ENCODE measurements at regions not wholly inside any gene's neighbourhood (a gene's known extent, or its start where the extent isn't known, plus 50 kb on each side); places are given as distances from the start of the nearest gene placed in this dataset.
A peak's percentile ranks its signal among the peaks of the same experiment; 100 is the strongest.

DNA sequence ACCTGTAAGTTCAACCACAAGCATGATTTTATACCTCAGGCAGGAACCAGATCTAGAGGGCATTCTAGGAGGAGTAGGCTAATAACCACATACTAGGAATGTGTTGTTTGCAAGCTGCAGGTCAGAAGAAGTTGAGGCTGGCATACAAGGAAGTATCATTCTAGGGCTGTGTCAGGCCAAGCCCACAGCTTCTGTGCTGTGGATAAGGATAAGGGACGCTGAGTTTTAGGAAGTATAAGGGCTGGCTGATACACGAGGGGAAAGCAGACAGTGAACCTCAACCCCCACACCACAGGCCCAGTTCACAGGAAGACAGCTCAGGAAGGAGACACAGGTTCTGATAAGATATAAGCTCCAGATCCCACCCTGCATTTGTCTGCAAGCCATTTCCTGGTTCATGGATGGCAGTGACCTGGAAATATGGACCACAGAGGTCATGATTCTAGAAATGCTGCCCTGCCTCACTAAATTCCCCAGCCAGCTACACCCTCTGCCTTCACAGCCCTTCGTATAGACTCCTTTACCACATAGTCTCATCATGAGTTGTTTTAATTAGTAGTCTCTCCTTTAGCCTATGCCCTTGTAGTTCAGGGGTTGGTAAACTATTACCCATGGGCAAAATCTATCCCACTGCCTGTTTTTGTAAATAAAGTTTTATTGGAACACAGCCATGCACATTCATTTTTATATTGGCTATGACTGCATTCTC lies 260.7 kb downstream of the OPA1 start:
- no peaks in the 10 kb centered on the region for H3K27me3 Mint-ChIP-seq
- H3K36me3 Mint-ChIP-seq = no peaks in the 10 kb centered on the region
- ATAC-seq (no peak), DNase-seq (no peak)
- POLR2A ChIA-PET = no interaction called here
- H3K27ac Mint-ChIP-seq = no peak overlapping the region
- no peak overlapping the region for H3K4me3 Mint-ChIP-seq
- H3K9me3 Mint-ChIP-seq = peaks cover 0 to 4% (median 0%) of the 10 kb centered on the region in 9 donors
- H3K4me1 Mint-ChIP-seq = no peaks in the 10 kb centered on the region

DNA sequence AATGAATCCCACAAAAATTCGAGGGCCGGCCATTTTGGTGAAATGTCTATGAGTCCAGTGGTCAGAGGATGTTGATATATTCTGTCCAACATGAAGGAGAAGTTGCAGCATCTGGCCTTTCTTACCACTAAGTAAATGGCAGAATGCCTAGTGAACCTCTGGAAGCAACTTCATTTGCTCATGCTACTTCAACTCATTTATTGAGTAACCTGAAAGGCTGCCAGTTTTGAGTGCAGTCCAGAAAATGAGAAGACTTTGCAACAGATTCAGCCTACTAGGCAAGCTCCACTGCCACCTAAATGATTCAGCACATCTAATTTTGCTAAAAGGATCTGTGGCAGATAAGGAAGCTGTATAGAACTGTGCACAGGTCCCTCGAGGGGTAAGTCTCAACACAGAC lies 265.0 kb downstream of the OPA1 start:
- Mint-ChIP-seq H3K9me3 (no peaks in the 10 kb centered on the region), H3K4me3 (no peak overlapping the region), H3K27me3 (peaks cover 0 to 3% (median 0%) of the 10 kb centered on the region in 5 donors), H3K36me3 (no peaks in the 10 kb centered on the region), H3K4me1 (no peaks in the 10 kb centered on the region), H3K27ac (no peak overlapping the region)
- ATAC-seq (no peak), DNase-seq (no peak)
- POLR2A ChIA-PET = no interaction called here

DNA sequence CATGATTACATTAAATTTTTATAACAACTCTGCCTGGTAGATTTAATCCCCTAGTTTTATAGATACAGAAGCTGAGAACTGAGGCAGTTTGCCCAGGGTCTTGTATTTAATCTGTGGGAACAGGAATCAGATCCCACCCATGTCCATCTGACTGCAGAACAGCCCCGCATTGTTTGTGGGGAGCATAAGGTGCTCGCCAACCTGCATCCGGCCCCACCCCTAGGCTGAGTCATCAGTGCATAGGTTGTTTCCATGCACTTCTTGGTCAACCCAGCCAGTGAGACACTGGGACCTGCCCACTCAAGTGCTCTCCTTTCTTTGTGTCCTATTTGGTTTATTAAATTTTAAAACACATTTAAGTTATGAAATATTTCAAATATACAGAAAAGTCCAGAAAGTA lies 266.2 kb downstream of the OPA1 start:
- no peak for ATAC-seq
- no peak overlapping the region for H3K27ac Mint-ChIP-seq

DNA sequence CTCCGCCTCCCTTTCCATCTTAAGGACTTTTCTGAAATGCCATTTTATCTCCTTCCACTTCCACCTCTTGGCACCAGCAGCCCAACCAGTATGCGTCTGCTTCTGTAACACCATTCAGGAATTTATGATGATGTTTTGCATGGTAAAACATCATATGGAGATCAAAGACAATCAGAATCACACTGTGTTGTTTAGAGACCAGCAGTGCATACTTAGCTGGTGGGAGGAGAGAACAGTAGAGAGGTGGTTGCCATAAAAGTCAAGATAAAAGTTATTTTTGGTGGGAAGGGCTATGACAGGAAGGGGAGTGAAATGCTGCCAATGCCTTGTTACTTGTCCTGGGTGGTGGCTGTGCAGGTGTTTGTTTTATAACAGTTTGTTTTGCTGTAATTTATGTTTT lies 268.0 kb downstream of the OPA1 start:
- Mint-ChIP-seq H3K27ac (no peak overlapping the region), H3K27me3 (peaks cover 0 to 3% (median 0%) of the 10 kb centered on the region in 5 donors), H3K4me3 (no peak overlapping the region), H3K9me3 (no peaks in the 10 kb centered on the region), H3K4me1 (peaks cover 0 to 7% (median 0%) of the 10 kb centered on the region in 4 donors), H3K36me3 (no peaks in the 10 kb centered on the region)
- POLR2A ChIA-PET = no interaction called here
- ATAC-seq (no peak), DNase-seq (no peak)

More for the DNA sequence above, 266.2 kb downstream of the OPA1 start:
- Mint-ChIP-seq H3K9me3 (no peaks in the 10 kb centered on the region), H3K27me3 (peaks cover 0 to 3% (median 0%) of the 10 kb centered on the region in 5 donors), H3K36me3 (no peaks in the 10 kb centered on the region), H3K4me1 (no peaks in the 10 kb centered on the region), H3K4me3 (no peak overlapping the region)
- POLR2A ChIA-PET = no interaction called here
- DNase-seq = no peak

DNA sequence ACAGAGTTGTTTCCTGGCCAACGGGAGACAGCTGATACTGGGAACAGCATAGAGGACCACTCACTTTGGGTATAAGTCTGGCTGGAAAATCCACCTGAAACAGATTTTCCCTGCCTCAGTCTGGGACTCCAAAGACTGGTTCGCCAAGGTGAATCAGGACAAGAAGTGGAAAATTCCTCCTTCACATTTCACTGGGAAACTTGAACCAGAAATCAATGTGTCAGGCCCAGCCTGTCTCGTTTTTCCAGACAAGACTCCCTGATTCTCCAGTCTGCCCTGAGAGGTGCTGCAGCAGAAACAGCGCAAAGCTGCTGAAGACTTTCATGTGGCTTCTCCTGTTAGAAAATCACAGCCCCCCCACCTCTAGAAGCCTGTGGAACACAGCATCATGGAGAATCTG lies 269.8 kb downstream of the OPA1 start:
- Mint-ChIP-seq H3K9me3 (no peaks in the 10 kb centered on the region), H3K36me3 (no peaks in the 10 kb centered on the region), H3K4me1 (peaks cover 0 to 17% (median 0%) of the 10 kb centered on the region in 4 donors), H3K27me3 (peaks cover 0 to 3% (median under 1%) of the 10 kb centered on the region in 5 donors), H3K4me3 (no peak overlapping the region), H3K27ac (no peak overlapping the region)
- POLR2A ChIA-PET = no interaction called here
- DNase-seq (no peak), ATAC-seq (no peak)

DNA sequence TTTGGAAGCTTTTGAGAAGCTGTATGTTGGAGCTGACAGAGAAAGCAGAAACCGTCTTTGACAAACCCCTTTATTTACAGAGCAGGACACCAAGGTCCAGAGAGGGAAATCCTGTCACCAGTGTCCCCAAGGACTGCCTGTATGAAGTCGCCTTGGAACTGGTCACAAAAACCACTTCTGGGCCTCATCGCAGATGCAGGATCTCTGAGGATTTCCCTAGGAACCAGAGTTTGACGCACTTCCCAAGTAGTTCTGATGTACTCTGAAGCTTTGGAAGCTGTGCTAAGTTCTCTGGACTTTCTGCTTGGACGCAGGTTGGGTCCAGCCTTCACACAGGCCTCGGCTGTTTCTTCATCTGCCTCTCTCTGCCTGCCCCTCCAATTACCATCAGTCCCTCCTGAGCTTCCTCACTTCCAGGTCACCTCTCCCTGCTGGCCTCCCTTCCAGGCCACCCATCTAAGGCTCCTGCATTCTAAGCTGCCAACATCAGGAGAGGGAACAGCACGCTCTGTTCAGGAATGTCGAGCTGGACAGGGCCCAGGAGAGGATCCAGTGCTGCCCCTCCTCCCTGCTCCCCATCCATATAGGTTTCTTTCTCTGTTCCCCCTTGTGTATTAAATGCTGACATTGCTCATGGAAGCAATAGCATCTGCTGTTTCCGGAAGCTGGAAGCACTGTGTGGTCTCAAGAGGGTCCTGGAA lies 270.8 kb downstream of the OPA1 start:
- H3K9me3 Mint-ChIP-seq = no peaks in the 10 kb centered on the region
- DNase-seq = no peak
- POLR2A ChIA-PET = no interaction called here
- peaks cover 0 to 9% (median 6%) of the 10 kb centered on the region in 5 donors for H3K27me3 Mint-ChIP-seq
- H3K36me3 Mint-ChIP-seq = no peaks in the 10 kb centered on the region
- ATAC-seq = no peak
- peaks cover 0 to 27% (median 0%) of the 10 kb centered on the region in 4 donors for H3K4me1 Mint-ChIP-seq
- H3K27ac Mint-ChIP-seq = peak overlapping the region in 1 of 10 donors; percentile 50
- H3K4me3 Mint-ChIP-seq = no peak overlapping the region

DNA sequence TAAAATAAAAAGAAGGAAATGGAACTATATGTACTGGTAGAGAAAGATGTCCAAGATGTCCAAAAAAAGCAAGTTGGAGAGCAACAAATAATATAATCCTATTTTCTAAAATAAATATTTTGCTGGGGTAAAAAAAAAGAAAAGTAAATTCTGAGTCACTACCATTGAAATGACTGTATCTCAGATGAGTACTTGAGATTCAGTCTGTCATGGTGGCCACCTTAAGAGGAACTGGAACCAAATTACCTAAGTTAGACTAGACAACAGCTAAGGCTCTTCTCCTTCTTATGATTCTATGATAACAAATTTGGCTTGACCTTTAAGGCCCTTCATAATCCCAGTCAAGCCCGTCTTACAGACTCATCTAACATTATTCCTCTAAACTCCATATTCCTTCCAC lies 270.6 kb upstream of the HES1 start:
- POLR2A ChIA-PET = no interaction called here
- H3K9me3 Mint-ChIP-seq = no peaks in the 10 kb centered on the region

DNA sequence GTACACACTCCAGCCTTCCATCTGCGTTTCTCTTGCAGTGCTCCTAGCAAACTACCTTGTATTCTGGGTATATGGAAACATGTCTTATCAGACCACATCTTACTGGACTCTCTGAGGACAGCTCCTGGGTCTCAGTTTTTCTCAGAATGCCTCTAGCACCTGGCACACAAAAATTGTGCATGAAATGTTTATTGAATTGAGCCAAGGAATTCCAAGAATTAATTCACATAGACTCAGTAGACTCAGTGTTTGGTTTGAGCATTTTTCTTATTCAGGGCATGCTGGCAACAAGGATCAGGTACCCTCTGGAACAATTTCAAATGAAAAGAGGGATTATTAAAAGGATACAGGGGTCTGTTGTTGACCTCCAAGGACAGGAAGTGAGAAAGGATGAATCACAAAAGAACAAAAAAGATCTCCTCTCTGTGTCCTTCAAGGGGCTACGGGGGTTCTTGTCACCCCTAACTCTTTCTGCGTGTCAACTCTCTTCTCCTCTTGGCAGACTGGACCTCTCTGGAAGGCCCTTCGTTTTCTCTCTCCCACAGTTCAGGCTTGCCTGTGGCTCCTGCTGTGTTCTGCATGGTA lies 270.0 kb upstream of the HES1 start:
- peaks cover 6 to 30% (median 22%) of the 10 kb centered on the region in 5 donors for H3K27me3 Mint-ChIP-seq
- POLR2A ChIA-PET = no interaction called here
- H3K4me3 Mint-ChIP-seq = no peak overlapping the region
- H3K9me3 Mint-ChIP-seq = no peaks in the 10 kb centered on the region
- no peaks in the 10 kb centered on the region for H3K36me3 Mint-ChIP-seq
- no peak for ATAC-seq
- peaks cover 2 to 42% (median 9%) of the 10 kb centered on the region in 4 donors for H3K4me1 Mint-ChIP-seq
- DNase-seq = no peak
- no peak overlapping the region for H3K27ac Mint-ChIP-seq

More for the DNA sequence above, 270.6 kb upstream of the HES1 start:
- Mint-ChIP-seq H3K36me3 (no peaks in the 10 kb centered on the region), H3K4me1 (peaks cover 2 to 36% (median 7%) of the 10 kb centered on the region in 4 donors), H3K27ac (no peak overlapping the region), H3K27me3 (peaks cover 3 to 24% (median 15%) of the 10 kb centered on the region in 5 donors), H3K4me3 (peak overlapping the region in 1 of 10 donors; percentile 29)
- DNase-seq (no peak), ATAC-seq (no peak)

DNA sequence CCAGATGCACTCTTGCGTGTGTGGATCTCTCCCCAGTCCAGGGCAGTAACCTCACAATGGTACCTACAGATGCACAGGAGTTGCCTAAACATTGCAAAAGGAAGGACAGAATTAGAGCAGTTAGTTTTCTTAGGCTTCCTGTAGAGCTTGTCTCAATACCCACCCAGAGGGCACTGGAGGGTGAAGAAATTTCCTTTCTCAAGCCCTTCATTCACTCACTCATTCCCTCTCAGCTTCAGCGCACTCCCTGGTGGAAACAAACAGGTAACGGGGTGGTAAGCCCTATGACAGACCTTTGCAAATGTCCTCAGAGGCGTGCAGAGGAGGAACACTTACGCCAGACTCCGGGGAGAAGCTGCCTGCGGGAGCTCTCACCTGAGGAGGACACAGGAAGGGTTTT lies 267.4 kb upstream of the HES1 start:
- Mint-ChIP-seq H3K27ac (no peak overlapping the region), H3K27me3 (peaks cover 8 to 36% (median 22%) of the 10 kb centered on the region in 5 donors), H3K4me3 (peak overlapping the region in 1 of 10 donors; percentile 20), H3K4me1 (peaks cover 2 to 48% (median 9%) of the 10 kb centered on the region in 4 donors), H3K36me3 (no peaks in the 10 kb centered on the region), H3K9me3 (no peaks in the 10 kb centered on the region)
- DNase-seq (no peak), ATAC-seq (no peak)
- POLR2A ChIA-PET = no interaction called here

DNA sequence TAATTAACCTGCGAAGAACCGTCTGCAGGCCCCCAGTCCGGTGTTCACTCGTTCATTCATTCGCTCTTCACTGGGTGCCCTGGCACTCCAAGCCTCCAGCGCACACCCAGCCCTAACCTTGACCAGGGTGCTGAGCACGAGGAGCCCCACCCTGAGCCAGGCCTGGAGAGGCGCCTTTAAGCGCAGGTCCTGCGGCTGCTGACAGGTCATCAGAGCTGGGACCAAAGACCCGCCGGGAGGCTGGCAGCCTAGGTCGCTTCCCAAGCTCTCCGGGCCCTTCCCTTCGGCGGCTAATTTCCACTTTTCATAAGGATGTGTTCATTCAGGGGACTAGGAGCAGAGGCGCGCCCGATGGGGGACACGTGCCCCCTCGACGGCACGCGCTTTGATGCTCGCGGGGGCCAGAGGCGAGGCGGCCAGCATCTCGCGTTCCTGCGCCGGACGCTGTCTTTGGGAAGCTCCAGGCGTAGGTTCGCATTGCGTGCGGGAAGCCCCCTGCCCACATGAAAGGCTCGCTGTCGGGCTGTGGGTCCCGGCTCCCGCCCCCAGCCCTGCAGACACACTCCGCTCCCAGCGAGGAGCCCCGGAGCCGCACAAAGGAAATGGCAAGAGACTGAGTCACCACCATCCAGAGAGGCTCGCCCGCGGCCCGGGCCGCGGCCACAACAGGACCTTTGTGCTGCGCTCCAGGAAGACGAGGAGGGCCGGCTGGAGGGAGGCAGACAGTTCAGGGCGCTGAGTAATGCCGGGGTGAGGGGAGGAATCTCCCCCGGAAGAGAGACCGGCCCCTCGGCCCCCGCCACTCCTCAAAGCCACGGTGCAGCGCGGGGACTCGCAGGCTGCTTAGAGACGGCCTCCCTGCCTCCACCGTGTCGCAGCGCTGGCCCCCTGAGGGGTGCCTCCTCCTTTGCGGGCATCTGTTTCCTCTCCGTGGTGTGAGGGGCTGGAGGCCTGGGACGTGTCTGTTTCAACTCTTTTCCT lies 266.4 kb upstream of the HES1 start:
- no peaks in the 10 kb centered on the region for H3K9me3 Mint-ChIP-seq
- no peak for DNase-seq
- POLR2A ChIA-PET = no interaction called here
- ATAC-seq = no peak
- H3K4me3 Mint-ChIP-seq = peak overlapping the region in 3 of 10 donors; percentile 38 to 52 (median 51)
- H3K27me3 Mint-ChIP-seq = peaks cover 8 to 41% (median 23%) of the 10 kb centered on the region in 5 donors
- H3K27ac Mint-ChIP-seq = peak overlapping the region in 1 of 10 donors; percentile 66
- no peaks in the 10 kb centered on the region for H3K36me3 Mint-ChIP-seq
- peaks cover 2 to 48% (median 9%) of the 10 kb centered on the region in 4 donors for H3K4me1 Mint-ChIP-seq

DNA sequence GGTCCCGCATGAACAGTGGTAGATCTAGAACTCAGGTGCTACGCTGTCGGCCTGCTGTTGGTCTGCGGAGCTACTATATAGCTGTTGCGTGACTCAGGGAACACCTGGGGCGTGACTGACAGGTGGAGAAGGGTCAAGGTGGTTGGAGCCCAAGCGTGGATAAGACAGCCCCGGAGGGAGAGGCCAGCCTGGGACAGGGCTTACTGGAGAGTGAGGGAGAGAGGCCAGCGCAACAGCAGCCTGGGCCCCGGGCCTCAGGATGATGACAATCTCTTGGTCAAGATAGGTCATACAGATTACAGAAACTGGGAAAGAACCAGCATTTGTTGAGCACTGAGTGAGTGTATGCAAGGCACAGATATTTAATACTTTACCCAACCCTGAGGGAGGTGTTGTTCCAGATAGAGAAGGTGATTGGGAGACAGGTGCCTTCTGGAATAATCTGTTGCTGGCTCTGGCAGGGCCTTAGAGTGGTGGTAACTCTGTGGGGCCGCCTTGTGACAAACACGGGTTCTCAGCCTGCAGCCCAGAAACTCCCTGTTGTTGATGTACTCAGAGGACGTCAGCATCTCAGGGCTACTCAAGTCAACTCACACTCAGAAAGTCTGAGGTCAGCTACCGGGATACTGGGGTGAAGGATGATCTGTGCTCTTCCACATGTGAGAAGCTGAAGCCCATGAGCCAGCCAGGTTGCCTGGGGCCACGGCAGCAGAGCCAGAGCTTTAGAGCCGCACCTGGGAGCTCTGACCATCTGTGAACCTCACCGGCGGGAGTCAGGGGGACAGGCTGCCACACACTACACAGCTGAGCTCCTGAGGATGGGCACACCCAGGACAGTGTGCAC lies 265.4 kb upstream of the HES1 start:
- ATAC-seq = no peak
- peaks cover 2 to 45% (median 9%) of the 10 kb centered on the region in 4 donors for H3K4me1 Mint-ChIP-seq
- peak overlapping the region in 2 of 10 donors; percentile 20 to 30 for H3K27ac Mint-ChIP-seq
- no peak overlapping the region for H3K4me3 Mint-ChIP-seq
- POLR2A ChIA-PET = no interaction called here
- H3K9me3 Mint-ChIP-seq = no peaks in the 10 kb centered on the region
- H3K36me3 Mint-ChIP-seq = no peaks in the 10 kb centered on the region
- no peak for DNase-seq
- peaks cover 8 to 46% (median 25%) of the 10 kb centered on the region in 5 donors for H3K27me3 Mint-ChIP-seq

DNA sequence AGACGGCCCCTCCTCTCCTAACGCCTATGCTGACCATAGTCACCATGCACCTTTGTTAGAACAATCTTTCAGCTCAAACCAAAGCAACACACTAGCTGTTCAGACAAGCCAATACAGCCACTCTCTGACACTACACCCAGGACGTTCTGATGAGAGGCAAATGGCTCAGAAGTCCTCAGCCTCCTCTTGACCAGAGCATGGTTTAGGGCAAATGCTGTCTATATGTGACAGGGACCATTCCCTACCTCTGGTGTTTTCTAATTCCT lies 264.8 kb upstream of the HES1 start:
- POLR2A ChIA-PET = no interaction called here
- ATAC-seq (no peak), DNase-seq (no peak)
- Mint-ChIP-seq H3K27ac (peak overlapping the region in 1 of 10 donors; percentile 30), H3K4me3 (no peak overlapping the region), H3K4me1 (peaks cover 2 to 40% (median 9%) of the 10 kb centered on the region in 4 donors), H3K9me3 (no peaks in the 10 kb centered on the region), H3K36me3 (no peaks in the 10 kb centered on the region), H3K27me3 (peaks cover 9 to 47% (median 25%) of the 10 kb centered on the region in 5 donors)

Data from naive thymus-derived CD8-positive, alpha-beta T cell (primary cell).